Calu3 (cell line): ENCODE measurements at regions not wholly inside any gene's neighbourhood (a gene's known extent, or its start where the extent isn't known, plus 50 kb on each side); places are given as distances from the start of the nearest gene placed in this dataset.

Source experiments
- BruUV-seq: library from RNA; stranded (reverse); fragments of 400-500 nt; replicated peaks from 2 replicates; lab custom pipeline; 2021; lab: Mats Ljungman, UMichigan
- CTCF ChIA-PET: fragments of 300-600 bp; sonication (Branson Sonifier 250); formaldehyde crosslinking; loops from one replicate; lab custom pipeline; 2022; ENCODE audit warnings: antibody characterized with exemption; lab: Charles Lee
- DNase-seq: peaks from one replicate; pipeline ENCODE4 v3.0.0; 2022
- H3K27ac Mint-ChIP-seq: one replicate; pipeline ENCODE4 v1.8.0; 2022; ENCODE audit warnings: mixed read lengths; ENCODE audit not compliant: unreplicated experiment
- H3K27me3 Mint-ChIP-seq: one replicate; pipeline ENCODE4 v1.8.0; 2022; ENCODE audit warnings: mixed read lengths; ENCODE audit not compliant: unreplicated experiment
- H3K36me3 Mint-ChIP-seq: one replicate; pipeline ENCODE4 v1.8.0; 2022; ENCODE audit warnings: mild to moderate bottlenecking, moderate library complexity, mixed read lengths; ENCODE audit not compliant: insufficient read depth, unreplicated experiment
- H3K4me1 Mint-ChIP-seq: one replicate; pipeline ENCODE4 v1.8.0; 2022; ENCODE audit warnings: mild to moderate bottlenecking, low read depth, mixed read lengths; ENCODE audit not compliant: unreplicated experiment
- H3K4me3 Mint-ChIP-seq: one replicate; pipeline ENCODE4 v1.8.0; 2022; ENCODE audit warnings: mild to moderate bottlenecking, low read depth, moderate library complexity, mixed read lengths; ENCODE audit not compliant: unreplicated experiment
- H3K9me3 Mint-ChIP-seq: one replicate; pipeline ENCODE4 v1.8.0; 2022; ENCODE audit warnings: low read depth, mixed read lengths; ENCODE audit not compliant: unreplicated experiment
- intact Hi-C: fragments of 100-400 bp; cut with micrococcal nuclease; formaldehyde crosslinking; loops from one replicate; pipeline ENCODE4 v1.10.0; 2022; ENCODE audit not compliant: unreplicated experiment
- TF ChIP-seq, protein P1 (sequence below): fragments of 200-600 bp; IDR thresholded peaks from one replicate; pipeline ENCODE4 v1.8.0; 2022; ENCODE audit warnings: antibody characterized with exemption; ENCODE audit not compliant: unreplicated experiment

DNA sequence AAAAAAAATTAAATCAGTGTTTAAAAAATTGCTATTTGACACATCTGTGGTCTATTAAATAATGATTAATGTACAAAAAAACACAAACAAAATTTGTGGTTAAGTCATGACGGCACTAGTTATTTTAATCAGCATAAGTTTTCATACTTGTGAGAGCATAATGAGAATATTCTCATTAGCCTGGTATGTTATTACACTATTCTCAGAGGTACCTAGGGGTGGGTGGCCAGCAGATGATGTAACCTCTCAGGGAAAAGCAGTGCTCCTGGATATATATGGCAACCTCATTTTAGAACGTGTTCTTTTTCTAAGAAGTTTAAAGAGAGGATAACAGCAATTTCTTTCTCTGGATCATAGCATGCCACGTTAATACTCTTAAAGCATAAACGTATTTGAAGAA lies 109.2 kb downstream of the GJA1 start:
- H3K27me3 Mint-ChIP-seq: no peaks in the 10 kb centered on the region
- TF ChIP-seq, protein P1, sequence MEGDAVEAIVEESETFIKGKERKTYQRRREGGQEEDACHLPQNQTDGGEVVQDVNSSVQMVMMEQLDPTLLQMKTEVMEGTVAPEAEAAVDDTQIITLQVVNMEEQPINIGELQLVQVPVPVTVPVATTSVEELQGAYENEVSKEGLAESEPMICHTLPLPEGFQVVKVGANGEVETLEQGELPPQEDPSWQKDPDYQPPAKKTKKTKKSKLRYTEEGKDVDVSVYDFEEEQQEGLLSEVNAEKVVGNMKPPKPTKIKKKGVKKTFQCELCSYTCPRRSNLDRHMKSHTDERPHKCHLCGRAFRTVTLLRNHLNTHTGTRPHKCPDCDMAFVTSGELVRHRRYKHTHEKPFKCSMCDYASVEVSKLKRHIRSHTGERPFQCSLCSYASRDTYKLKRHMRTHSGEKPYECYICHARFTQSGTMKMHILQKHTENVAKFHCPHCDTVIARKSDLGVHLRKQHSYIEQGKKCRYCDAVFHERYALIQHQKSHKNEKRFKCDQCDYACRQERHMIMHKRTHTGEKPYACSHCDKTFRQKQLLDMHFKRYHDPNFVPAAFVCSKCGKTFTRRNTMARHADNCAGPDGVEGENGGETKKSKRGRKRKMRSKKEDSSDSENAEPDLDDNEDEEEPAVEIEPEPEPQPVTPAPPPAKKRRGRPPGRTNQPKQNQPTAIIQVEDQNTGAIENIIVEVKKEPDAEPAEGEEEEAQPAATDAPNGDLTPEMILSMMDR: no peak
- DNase-seq: no peak
- no peaks in the 10 kb centered on the region for H3K36me3 Mint-ChIP-seq
- H3K9me3 Mint-ChIP-seq: no peaks in the 10 kb centered on the region
- no peak overlapping the region for H3K27ac Mint-ChIP-seq
- H3K4me3 Mint-ChIP-seq: no peak overlapping the region
- intact Hi-C loops: no loop called here
- CTCF ChIA-PET: no interaction called here
- no TSS peak for BruUV-seq
- H3K4me1 Mint-ChIP-seq: no peaks in the 10 kb centered on the region

DNA sequence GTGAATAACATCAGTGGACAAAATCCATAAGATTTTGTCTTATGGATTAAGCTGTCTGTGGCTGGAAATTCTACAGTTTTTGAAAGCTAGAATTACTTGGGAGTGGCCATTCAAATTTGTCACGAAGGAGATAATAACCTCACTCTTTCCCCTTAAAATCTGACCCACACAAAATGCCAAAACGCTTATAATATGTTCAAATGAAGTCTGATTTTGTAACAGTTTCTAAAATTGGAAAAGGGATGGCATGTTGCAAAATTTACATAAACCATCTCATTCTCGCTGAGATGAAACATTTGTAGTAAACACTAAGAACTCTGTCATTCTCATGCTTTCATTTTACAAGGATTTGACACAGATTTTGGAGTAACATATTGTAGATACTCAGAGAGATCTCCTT lies 112.7 kb downstream of the GJA1 start:
- H3K4me1 Mint-ChIP-seq: no peaks in the 10 kb centered on the region
- no peak for DNase-seq
- no TSS peak for BruUV-seq
- no peaks in the 10 kb centered on the region for H3K27me3 Mint-ChIP-seq
- CTCF ChIA-PET: no interaction called here
- no peaks in the 10 kb centered on the region for H3K36me3 Mint-ChIP-seq
- intact Hi-C loops: no loop called here
- no peak overlapping the region for H3K4me3 Mint-ChIP-seq
- TF ChIP-seq, protein P1: no peak
- no peaks in the 10 kb centered on the region for H3K9me3 Mint-ChIP-seq
- H3K27ac Mint-ChIP-seq: no peak overlapping the region

DNA sequence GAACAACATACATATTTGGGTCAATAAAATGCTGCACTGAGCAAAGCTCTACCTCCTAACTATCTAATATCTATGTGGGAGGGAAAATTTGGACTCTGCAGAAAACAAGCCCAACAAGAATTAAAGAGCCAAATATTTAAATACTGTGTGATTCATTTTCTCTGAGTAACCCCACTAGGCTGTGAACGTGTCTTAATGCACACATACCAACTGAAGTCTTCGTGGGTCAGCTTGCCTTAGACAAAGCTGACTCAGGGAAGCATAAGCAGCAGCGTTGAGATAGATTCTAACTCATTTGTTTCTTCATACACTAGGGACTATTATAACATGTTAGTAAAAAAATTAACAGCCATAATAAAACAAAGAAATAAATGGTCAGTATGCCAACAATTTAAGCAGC lies 114.3 kb downstream of the GJA1 start:
- Mint-ChIP-seq H3K27me3 (no peaks in the 10 kb centered on the region), H3K9me3 (no peaks in the 10 kb centered on the region), H3K4me3 (no peak overlapping the region), H3K36me3 (no peaks in the 10 kb centered on the region), H3K4me1 (no peaks in the 10 kb centered on the region), H3K27ac (no peak overlapping the region)
- TF ChIP-seq, protein P1: no peak
- CTCF ChIA-PET: no interaction called here
- intact Hi-C loops: no loop called here
- BruUV-seq: no TSS peak
- DNase-seq: no peak

DNA sequence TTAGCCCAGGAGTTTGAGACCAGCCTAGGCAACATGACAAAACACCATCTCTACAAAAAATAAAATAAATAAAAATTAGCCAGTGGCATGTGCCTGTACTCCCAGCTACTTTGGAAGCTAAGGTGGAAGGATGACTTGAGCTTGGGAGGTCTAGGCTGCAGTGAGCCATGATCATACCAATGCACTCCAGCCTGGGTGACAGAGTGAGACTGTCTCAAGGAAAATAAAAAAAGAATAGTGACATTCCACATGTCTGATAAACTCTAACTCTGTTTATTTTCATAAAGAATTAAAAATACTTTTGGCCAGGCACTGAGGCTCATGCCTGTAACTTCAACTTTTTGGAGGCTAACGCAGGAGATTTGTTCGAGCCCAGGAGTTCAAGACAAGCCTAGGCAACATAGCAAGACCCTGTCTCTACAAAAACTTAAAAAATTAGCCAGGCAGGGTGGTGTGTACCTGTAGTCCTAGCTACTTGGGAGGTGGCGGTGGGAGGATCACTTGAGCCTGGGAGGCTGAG lies 115.1 kb downstream of the GJA1 start:
- CTCF ChIA-PET: no interaction called here
- H3K4me3 Mint-ChIP-seq: no peak overlapping the region
- no peaks in the 10 kb centered on the region for H3K9me3 Mint-ChIP-seq
- H3K36me3 Mint-ChIP-seq: no peaks in the 10 kb centered on the region
- no peaks in the 10 kb centered on the region for H3K4me1 Mint-ChIP-seq
- H3K27me3 Mint-ChIP-seq: no peaks in the 10 kb centered on the region
- TF ChIP-seq, protein P1: no peak
- intact Hi-C loops: no loop called here
- BruUV-seq: no TSS peak
- DNase-seq: no peak
- H3K27ac Mint-ChIP-seq: no peak overlapping the region
